Vagina (tissue), 2 donors: ENCODE measurements at regions not wholly inside any gene's neighbourhood (a gene's known extent, or its start where the extent isn't known, plus 50 kb on each side); places are given as distances from the start of the nearest gene placed in this dataset.

Source experiments
- DNase-seq, 2 donors: peaks; one replicate each; pipeline ENCODE4 v3.0.0-alpha.2; 2017; ENCODE audit errors: extremely low spot score in 2 of 2
- H3K27ac ChIP-seq: fragments of 200-600 bp; sonication (generic); one replicate; pipeline ENCODE4 v1.5.1; 2019
- H3K27me3 ChIP-seq: fragments of 200-600 bp; sonication (generic); one replicate; pipeline ENCODE4 v1.5.1; 2019
- H3K36me3 ChIP-seq, 2 donors: fragments of 200-600 bp; sonication (generic); one replicate each; pipeline ENCODE4 v1.5.1; 2017 to 2019
- H3K4me1 ChIP-seq: fragments of 200-600 bp; sonication (generic); one replicate; pipeline ENCODE4 v1.5.1; 2019
- H3K4me3 ChIP-seq, 2 donors: fragments of 200-600 bp; sonication (generic); 1 replicate in 1 of 2; 2 replicates in 1 of 2; pipeline ENCODE4 v1.5.1; 2016 to 2019
- H3K9me3 ChIP-seq: fragments of 200-600 bp; sonication (generic); one replicate; pipeline ENCODE4 v1.5.1; 2019
- POLR2A ChIP-seq, 2 donors: fragments of 450-650 bp; IDR thresholded peaks; one replicate each; pipeline ENCODE4 v1.6.1; 2017; ENCODE audit warnings: antibody characterized with exemption in 2 of 2, mild to moderate bottlenecking in 2 of 2, moderate library complexity in 2 of 2
- POLR2AphosphoS5 ChIP-seq, 2 donors: sonication (generic); formaldehyde crosslinking; IDR thresholded peaks; one replicate each; pipeline ENCODE4 v1.9.0; 2017; ENCODE audit warnings: antibody characterized with exemption in 2 of 2, mild to moderate bottlenecking in 2 of 2, low read depth in 1 of 2; ENCODE audit not compliant: insufficient read depth in 1 of 2
- intact Hi-C: fragments of 100-400 bp; cut with DNase I; formaldehyde crosslinking; loops from one replicate; pipeline ENCODE4 v1.15.1; 2023
- TF ChIP-seq, protein P1 (sequence below), 3 experiments: fragments of 450-650 bp in 2 of 3; fragments of 200-600 bp in 1 of 3; sonication (generic) in 1 of 3; IDR thresholded peaks; one replicate each; pipeline ENCODE4 v1.5.1; 2017 to 2019; ENCODE audit warnings: antibody characterized with exemption in 3 of 3, mild to moderate bottlenecking in 2 of 3, moderate library complexity in 2 of 3

DNA sequence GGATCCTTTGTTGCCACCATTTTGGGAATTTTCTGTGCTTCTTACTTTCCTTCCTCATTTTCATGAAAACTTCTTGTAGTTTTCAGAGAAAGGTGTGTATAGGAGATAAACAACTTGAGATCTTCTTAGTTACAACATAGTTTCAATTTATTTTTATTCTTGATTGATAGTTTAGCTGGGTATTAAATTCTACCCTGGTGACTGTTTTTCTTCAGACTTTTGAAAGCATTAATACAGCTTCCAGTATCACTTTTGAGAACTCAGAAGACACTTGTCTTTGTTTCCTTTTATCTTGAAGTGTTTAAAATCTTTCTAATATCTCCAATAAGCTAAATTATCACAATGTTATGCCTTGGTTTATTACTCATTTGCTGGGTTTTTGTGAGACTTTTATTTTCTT lies 167.5 kb upstream of the DPP10 start:
- Histone ChIP-seq H3K27me3 (no peaks in the 10 kb centered on the region), H3K9me3 (no peaks in the 10 kb centered on the region), H3K4me3 (no peak overlapping the region), H3K36me3 (no peaks in the 10 kb centered on the region), H3K4me1 (no peaks in the 10 kb centered on the region), H3K27ac (no peak overlapping the region)
- TF ChIP-seq, protein P1, sequence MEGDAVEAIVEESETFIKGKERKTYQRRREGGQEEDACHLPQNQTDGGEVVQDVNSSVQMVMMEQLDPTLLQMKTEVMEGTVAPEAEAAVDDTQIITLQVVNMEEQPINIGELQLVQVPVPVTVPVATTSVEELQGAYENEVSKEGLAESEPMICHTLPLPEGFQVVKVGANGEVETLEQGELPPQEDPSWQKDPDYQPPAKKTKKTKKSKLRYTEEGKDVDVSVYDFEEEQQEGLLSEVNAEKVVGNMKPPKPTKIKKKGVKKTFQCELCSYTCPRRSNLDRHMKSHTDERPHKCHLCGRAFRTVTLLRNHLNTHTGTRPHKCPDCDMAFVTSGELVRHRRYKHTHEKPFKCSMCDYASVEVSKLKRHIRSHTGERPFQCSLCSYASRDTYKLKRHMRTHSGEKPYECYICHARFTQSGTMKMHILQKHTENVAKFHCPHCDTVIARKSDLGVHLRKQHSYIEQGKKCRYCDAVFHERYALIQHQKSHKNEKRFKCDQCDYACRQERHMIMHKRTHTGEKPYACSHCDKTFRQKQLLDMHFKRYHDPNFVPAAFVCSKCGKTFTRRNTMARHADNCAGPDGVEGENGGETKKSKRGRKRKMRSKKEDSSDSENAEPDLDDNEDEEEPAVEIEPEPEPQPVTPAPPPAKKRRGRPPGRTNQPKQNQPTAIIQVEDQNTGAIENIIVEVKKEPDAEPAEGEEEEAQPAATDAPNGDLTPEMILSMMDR (IDR thresholded peaks at IDR 0.05) = no peak
- TF ChIP-seq POLR2AphosphoS5 (IDR thresholded peaks at IDR 0.05; ENCODE audit: insufficient read depth in 1 of 2, low read depth in 1 of 2) (no peak), POLR2A (IDR thresholded peaks at IDR 0.05) (no peak)
- intact Hi-C loops = no loop called here
- DNase-seq = no peak

DNA sequence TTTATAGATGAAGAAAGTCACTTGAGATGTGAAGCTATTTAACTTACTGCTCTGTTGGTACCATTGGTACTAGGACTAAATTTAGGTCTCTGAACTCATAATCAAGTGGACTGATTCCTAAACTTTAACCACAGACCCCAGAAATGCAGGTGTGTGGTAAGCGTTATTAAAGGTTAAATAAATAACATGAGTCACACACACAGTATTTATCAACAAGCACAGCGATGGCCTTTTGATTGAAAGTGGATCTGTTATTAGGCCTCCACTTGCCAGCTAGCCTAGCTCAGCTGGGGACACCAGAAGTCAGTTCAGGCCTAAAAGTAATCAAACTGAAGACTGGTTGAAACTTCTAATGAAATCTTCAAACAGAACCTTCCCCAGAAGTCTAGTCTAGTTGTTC lies 161.3 kb upstream of the DPP10 start:
- Histone ChIP-seq H3K4me3 (no peak overlapping the region), H3K9me3 (no peaks in the 10 kb centered on the region), H3K36me3 (no peaks in the 10 kb centered on the region), H3K27ac (no peak overlapping the region), H3K27me3 (no peaks in the 10 kb centered on the region), H3K4me1 (no peaks in the 10 kb centered on the region)
- TF ChIP-seq POLR2A (IDR thresholded peaks at IDR 0.05) = no peak
- TF ChIP-seq POLR2AphosphoS5 (IDR thresholded peaks at IDR 0.05; ENCODE audit: insufficient read depth in 1 of 2, low read depth in 1 of 2) = no peak
- TF ChIP-seq, protein P1 (IDR thresholded peaks at IDR 0.05) = no peak
- intact Hi-C loops = no loop called here
- no peak for DNase-seq

DNA sequence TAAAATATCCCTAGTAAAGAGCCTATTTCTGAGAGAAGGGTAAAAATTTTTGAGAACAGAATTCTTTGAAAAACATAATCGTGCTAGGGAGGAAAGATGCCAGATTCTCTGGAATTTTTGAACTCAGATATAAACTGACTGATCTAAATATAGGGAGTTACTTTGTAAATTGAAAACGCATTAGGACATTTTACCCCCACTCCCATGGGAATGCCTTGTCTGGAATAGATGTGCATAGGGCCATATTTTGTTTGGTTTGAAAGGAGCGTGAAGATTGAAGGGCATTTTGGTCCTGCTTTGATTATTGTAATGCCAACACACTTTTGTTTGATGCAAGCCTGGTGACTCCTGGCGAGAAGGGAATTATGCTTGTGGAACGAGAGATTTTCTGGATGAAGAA lies 158.7 kb upstream of the DPP10 start:
- intact Hi-C loops = no loop called here

DNA sequence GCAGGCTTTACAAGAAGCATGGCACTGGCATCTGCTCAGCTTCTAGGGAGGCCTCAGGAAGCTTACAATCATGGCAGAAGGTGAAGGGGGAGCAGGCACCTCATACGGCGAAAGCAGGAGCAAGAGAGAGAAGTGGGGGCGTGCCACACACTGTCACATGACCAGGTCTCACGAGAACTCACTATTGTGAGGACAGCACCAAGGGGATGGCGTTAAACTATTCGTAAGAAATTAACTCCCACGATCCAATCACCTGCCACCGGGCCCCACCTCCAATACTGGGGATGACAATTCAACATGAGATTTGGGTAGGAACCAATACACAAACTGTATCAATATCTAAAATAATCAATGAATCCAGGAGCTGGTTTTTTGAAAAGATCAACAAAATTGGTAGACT lies 156.0 kb upstream of the DPP10 start:
- H3K27me3 ChIP-seq = no peaks in the 10 kb centered on the region
- intact Hi-C loops = no loop called here
- TF ChIP-seq, protein P1 (IDR thresholded peaks at IDR 0.05) = no peak
- TF ChIP-seq POLR2AphosphoS5 (IDR thresholded peaks at IDR 0.05; ENCODE audit: insufficient read depth in 1 of 2, low read depth in 1 of 2) = no peak
- TF ChIP-seq POLR2A (IDR thresholded peaks at IDR 0.05) = no peak

More for the DNA sequence above, 158.7 kb upstream of the DPP10 start:
- Histone ChIP-seq H3K27me3 (no peaks in the 10 kb centered on the region), H3K36me3 (no peaks in the 10 kb centered on the region), H3K27ac (no peak overlapping the region), H3K4me1 (no peaks in the 10 kb centered on the region), H3K9me3 (no peaks in the 10 kb centered on the region), H3K4me3 (no peak overlapping the region)
- DNase-seq = no peak
- TF ChIP-seq, protein P1 (IDR thresholded peaks at IDR 0.05) = no peak
- TF ChIP-seq POLR2A (IDR thresholded peaks at IDR 0.05) = no peak
- TF ChIP-seq POLR2AphosphoS5 (IDR thresholded peaks at IDR 0.05; ENCODE audit: insufficient read depth in 1 of 2, low read depth in 1 of 2) = no peak

DNA sequence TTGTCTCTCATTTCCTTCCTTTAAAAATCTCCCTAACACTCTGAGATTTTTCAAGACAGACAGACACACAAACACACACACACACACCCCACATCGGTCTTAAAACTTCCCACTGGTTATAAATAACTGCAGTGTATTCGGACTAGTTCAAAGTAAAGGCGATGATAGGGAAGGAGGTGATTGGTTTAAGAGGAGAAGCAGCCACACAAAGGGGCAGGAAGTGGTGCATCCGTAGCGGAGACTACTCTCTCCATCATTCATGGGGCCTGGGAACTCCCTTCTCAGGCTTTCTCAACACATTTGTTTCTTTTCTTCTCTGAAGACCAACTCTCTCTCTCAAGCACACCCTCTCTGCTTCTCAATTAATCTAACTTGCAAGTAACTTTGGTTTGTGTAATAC lies 149.1 kb upstream of the DPP10 start:
- DNase-seq = no peak
- TF ChIP-seq POLR2A (IDR thresholded peaks at IDR 0.05) (no peak), POLR2AphosphoS5 (IDR thresholded peaks at IDR 0.05; ENCODE audit: insufficient read depth in 1 of 2, low read depth in 1 of 2) (no peak)
- TF ChIP-seq, protein P1 (IDR thresholded peaks at IDR 0.05) = no peak
- Histone ChIP-seq H3K4me1 (no peaks in the 10 kb centered on the region), H3K4me3 (no peak overlapping the region), H3K27ac (no peak overlapping the region), H3K36me3 (no peaks in the 10 kb centered on the region), H3K9me3 (no peaks in the 10 kb centered on the region), H3K27me3 (no peaks in the 10 kb centered on the region)
- intact Hi-C loops = no loop called here

More for the DNA sequence above, 156.0 kb upstream of the DPP10 start:
- Histone ChIP-seq H3K27ac (no peak overlapping the region), H3K9me3 (no peaks in the 10 kb centered on the region), H3K4me3 (no peak overlapping the region), H3K36me3 (no peaks in the 10 kb centered on the region), H3K4me1 (no peaks in the 10 kb centered on the region)
- DNase-seq = no peak
